ENCODE measurements at regions not wholly inside any gene's neighbourhood (a gene's known extent, or its start where the extent isn't known, plus 50 kb on each side); places are given as distances from the start of the nearest gene placed in this dataset.

DNA sequence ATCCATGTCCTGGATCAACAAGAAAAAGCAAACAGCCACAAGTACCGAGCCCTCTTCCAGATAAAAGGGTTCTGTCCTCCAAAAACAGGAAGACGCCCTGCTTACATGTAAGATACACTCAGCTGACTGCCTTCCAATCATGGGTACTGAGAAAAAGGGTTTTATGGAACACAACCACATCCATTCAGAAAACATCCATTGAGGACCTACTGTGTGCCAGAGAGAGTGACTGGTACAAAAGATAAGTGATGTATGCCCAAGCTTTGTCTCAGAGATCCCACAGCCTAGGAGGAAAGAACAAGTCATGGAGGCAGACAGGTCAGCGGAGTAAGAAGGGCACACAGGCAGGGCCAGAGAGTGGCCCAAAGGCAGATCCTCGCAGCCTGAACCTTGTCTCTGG lies 94.8 kb upstream of the SSTR4 start:
- TF ChIP-seq, protein P1, sequence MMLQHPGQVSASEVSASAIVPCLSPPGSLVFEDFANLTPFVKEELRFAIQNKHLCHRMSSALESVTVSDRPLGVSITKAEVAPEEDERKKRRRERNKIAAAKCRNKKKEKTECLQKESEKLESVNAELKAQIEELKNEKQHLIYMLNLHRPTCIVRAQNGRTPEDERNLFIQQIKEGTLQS (IDR thresholded peaks at IDR 0.05) = no peak
- TF ChIP-seq, protein P1 (CRISPR knock-in tag; conservative IDR thresholded peaks at IDR 0.05) = no peak
- TF ChIP-seq TAF1 (IDR thresholded peaks at IDR 0.05; ENCODE audit: control insufficient read depth, extremely low read depth, insufficient read depth, low read length, severe bottlenecking) (no peak), STAT6 (CRISPR knock-in tag; IDR thresholded peaks at IDR 0.05) (no peak), CHD1 (IDR thresholded peaks at IDR 0.05; ENCODE audit: low read length) (no peak), CTCF (IDR thresholded peaks at IDR 0.05 in 2 of 3, conservative IDR thresholded peaks at IDR 0.05 in 1 of 3; ENCODE audit: insufficient read depth in 2 of 3, low read depth in 1 of 3, low read length in 3 of 3) (no peak), MAFF (IDR thresholded peaks at IDR 0.05; ENCODE audit: low read length) (no peak), PHB (CRISPR knock-in tag; IDR thresholded peaks at IDR 0.05) (no peak)
- TF ChIP-seq, protein P2, sequence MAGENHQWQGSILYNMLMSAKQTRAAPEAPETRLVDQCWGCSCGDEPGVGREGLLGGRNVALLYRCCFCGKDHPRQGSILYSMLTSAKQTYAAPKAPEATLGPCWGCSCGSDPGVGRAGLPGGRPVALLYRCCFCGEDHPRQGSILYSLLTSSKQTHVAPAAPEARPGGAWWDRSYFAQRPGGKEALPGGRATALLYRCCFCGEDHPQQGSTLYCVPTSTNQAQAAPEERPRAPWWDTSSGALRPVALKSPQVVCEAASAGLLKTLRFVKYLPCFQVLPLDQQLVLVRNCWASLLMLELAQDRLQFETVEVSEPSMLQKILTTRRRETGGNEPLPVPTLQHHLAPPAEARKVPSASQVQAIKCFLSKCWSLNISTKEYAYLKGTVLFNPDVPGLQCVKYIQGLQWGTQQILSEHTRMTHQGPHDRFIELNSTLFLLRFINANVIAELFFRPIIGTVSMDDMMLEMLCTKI (IDR thresholded peaks at IDR 0.05; ENCODE audit: partially characterized antibody) = no peak

All from K562 (cell line).